ENCODE measurements at regions not wholly inside any gene's neighbourhood (a gene's known extent, or its start where the extent isn't known, plus 50 kb on each side); places are given as distances from the start of the nearest gene placed in this dataset.

- no peak for DNase-seq
These were observed 158.2 kb upstream of the MYCN start for GRCh38 chr2:15782009-15782751.

DNA sequence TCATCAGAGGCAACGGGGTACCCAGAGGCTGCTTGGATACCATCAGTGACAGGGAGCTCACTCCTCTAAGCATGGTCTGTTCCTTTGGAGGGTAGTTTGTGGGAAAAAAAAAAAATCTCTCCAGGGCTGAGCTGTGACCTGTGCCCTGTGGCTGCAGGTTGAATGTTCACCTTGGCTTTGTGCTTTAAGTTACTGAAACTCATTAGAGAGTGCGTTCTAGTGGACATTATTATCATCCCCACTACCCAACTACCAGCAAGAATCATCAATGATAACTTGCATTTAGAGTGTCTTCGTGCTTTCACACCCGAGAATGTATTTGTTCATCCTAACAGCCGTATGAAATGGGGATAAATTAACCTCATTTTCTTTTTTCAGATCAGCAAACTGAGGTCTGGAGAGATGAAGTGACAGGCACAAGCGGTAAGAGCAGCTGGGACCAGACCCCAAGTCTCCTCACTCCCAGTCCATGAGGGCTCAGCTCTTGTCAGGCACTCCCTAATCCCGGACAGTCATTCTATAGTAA, 157.5 kb upstream of the MYCN start:
- DNase-seq = no peak

- DNase-seq = no peak
These were observed 156.9 kb upstream of the MYCN start for GRCh38 chr2:15783489-15783888.

GRCh38 chr2:15784106-15784885, 156.1 kb upstream of the MYCN start:
- no peak for DNase-seq

- DNase-seq = no peak
These were observed 155.2 kb upstream of the MYCN start for GRCh38 chr2:15784886-15785801.

DNA sequence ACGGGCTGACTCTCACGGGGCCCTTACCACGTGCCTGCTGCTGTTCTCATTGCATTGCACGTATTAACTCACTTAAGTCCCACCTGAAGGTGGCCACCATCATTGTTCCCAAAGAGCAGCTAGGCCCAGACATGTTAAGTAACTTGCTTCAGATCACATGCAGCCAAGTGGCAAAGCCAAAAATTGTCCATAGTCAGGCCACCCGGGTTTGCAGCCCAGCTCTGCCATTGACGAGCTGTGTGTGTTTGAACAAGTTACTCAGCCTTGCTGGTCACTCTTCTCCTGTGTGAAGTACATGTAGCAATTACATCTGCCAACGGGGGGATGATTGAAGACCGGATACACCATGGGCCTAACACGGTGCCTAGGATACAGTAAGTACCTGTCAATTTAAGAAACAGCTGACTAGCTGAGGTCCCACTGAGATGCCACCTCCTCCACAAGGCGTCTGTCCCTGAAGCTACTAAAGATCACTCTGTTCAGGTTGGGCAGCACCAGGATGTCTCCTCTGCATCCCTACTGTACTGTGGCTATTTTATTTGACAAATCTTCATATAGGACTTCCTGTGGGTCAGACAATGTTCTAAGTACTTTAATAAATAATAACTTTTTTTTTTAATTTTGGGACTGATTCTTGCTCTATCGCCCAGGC, 154.2 kb upstream of the MYCN start:
- no peak for DNase-seq

GRCh38 chr2:15786901-15787300, 153.4 kb upstream of the MYCN start:
- DNase-seq = no peak

DNA sequence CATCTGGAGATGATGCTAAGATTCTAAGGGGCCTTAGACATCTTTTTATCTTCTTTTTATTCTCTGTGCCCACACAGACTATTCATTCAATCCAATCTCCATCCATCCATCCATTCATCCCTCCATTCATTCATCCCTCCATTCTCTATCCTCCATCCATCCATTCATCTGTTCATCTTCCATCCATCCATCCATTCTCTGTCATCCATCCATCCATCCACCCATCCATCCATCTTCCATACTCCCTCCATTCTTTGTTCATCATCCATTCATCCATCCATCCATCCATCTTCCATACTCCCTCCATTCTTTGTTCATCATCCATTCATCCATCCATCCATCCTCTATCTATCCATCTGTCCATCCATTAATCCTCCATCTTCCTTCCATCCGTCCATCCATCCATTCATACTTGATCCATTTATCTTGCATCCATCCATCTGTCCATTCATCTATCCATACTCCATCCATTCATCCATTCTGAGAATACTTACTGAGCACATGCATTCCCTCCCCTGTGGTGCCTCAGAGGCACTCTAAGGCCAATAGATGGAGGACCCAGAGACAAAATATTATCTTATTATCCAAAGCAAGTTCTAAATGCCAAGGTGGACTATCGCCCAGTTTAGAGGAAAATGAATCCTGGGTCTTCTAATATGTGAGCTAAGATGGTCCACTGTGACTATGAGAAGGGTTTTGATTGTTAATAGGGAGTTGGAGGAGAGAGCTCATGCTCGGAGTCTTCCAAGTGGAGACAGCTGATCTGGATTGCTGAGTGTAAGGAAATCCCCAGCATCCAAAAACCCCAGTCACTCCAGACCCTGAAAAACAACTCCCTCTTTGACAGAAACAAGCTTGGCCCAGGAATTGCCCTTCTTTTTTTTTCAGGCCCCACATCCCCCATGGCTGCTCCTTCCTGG, 152.6 kb upstream of the MYCN start:
- DNase-seq = no peak

GRCh38 chr2:15788455-15788829, 151.9 kb upstream of the MYCN start:
- DNase-seq = no peak

DNA sequence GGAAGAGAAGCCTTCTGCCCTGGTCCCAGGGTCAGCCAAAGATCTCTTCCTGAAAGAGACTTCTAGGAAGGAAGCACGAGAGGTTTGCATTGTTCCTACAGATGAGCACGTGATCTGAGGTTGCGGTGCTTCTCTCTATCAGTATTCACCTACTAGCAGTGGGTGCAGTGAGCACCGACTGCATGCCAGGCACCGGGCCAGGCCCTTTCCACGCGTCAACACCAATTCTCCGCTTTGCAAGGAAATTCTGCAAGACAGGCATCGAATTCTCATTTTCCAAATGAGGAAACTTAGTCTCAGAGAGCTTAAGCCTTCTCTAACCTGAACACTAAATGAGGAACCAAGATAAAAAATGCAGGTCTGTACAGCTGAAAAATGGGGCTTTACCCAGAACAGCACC, 151.5 kb upstream of the MYCN start:
- DNase-seq = no peak

GRCh38 chr2:15789381-15790062, 150.8 kb upstream of the MYCN start:
- DNase-seq = no peak

- no peak for DNase-seq
These were observed 150.0 kb upstream of the MYCN start for GRCh38 chr2:15790326-15790725.

DNA sequence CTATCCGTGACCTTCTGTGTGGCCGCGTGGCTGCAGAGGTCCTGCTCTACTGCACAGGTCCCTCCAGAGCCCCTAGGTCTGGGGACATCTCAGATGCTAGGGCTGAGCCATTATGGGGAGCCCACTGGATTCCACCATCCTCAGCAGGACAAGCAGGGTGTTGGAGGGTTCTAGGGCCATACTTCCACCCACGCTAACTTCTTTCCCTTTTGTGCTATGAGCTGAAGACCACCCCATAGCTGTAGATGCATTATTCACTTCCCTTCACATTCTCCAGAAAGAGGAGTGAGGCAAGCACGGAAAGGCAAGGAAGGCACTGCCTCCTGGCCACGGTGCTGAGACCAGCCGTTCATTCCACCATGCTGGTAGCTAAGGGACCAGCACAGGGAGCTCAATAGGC, 149.5 kb upstream of the MYCN start:
- no peak for DNase-seq

GRCh38 chr2:15791294-15791693, 149.1 kb upstream of the MYCN start:
- no peak for DNase-seq

DNA sequence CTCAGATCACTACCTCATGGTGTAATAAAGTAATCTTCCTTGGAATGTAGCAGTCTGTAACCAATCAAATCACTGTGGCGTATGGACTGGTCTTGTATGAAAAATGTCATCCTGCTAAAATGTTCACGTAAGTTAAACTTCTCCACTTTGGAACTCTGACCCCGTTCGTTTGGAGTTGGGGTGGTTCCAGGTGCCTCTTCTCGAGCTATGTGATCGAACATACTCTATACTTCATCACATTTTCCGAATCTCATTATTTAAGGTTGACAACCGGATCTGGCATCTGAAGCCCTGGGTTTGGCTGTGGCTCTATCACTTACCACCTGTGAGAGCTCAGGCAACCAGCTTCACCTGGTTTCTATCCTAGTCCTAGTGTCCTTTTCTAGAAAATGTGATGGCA, 148.0 kb upstream of the MYCN start:
- DNase-seq = no peak

GRCh38 chr2:15793078-15793913, 147.1 kb upstream of the MYCN start:
- no peak for DNase-seq

DNA sequence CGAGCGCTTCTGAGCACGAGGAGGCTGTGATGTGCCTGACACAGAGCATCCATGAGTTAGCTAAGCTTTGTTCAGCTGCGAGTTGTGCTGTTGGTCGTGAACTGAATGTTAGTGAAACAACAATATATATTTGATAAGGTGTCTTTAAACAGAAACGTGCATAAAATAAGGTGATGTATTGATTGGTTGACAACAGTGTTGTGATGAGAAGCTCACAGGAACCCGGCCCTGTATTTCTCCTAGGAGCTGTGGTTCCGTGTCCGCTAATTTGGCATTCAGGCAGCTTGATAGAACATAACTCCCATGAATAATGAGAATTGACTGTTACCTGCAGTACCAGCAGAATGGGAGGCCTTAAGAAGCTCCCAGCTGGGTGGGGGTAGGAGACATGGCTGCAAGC, 146.4 kb upstream of the MYCN start:
- no peak for DNase-seq

GRCh38 chr2:15794608-15795134, 145.7 kb upstream of the MYCN start:
- no peak for DNase-seq

GRCh38 chr2:15795426-15795825, 144.9 kb upstream of the MYCN start:
- DNase-seq = peak; percentile 1

Measured in NCI-H2029 (cell line).